ENCODE measurements at regions not wholly inside any gene's neighbourhood (a gene's known extent, or its start where the extent isn't known, plus 50 kb on each side); places are given as distances from the start of the nearest gene placed in this dataset.

- TF ChIP-seq FOXM1 (IDR thresholded peaks at IDR 0.05; ENCODE audit: borderline replicate concordance, low read depth) = no peak
- TF ChIP-seq YY1 (IDR thresholded peaks at IDR 0.05; ENCODE audit: low read depth) = no peak
- TF ChIP-seq MAX (IDR thresholded peaks at IDR 0.05) = no peak
- no peak for TF ChIP-seq REST (IDR thresholded peaks at IDR 0.05; ENCODE audit: low read depth)
- TF ChIP-seq TEAD4 (IDR thresholded peaks at IDR 0.05) = no peak
- TF ChIP-seq EGR1 (IDR thresholded peaks at IDR 0.05) = no peak
- TF ChIP-seq TCF12 (IDR thresholded peaks at IDR 0.05; ENCODE audit: low read depth) = no peak
- TF ChIP-seq RAD21 (IDR thresholded peaks at IDR 0.05; ENCODE audit: low read depth) = no peak
- TF ChIP-seq TAF1 (IDR thresholded peaks at IDR 0.05; ENCODE audit: low read depth) = no peak
- no peak for TF ChIP-seq NFIC (IDR thresholded peaks at IDR 0.05)
Measured at GRCh38 chr18:75809151-75809925, 381.8 kb upstream of the SMIM21 start.

GRCh38 chr18:75805265-75805664 is 377.8 kb upstream of the SMIM21 start:
- TF ChIP-seq EGR1 (IDR thresholded peaks at IDR 0.05) (no peak), MAX (IDR thresholded peaks at IDR 0.05) (no peak), REST (IDR thresholded peaks at IDR 0.05; ENCODE audit: low read depth) (no peak), RAD21 (IDR thresholded peaks at IDR 0.05; ENCODE audit: low read depth) (no peak), CREB1 (IDR thresholded peaks at IDR 0.05; ENCODE audit: low read depth) (no peak), TCF12 (IDR thresholded peaks at IDR 0.05; ENCODE audit: low read depth) (no peak), FOXM1 (IDR thresholded peaks at IDR 0.05; ENCODE audit: borderline replicate concordance, low read depth) (no peak), TAF1 (IDR thresholded peaks at IDR 0.05; ENCODE audit: low read depth) (no peak), YY1 (IDR thresholded peaks at IDR 0.05; ENCODE audit: low read depth) (no peak), EP300 (IDR thresholded peaks at IDR 0.05; ENCODE audit: borderline replicate concordance) (no peak)
- TF ChIP-seq, protein P1, sequence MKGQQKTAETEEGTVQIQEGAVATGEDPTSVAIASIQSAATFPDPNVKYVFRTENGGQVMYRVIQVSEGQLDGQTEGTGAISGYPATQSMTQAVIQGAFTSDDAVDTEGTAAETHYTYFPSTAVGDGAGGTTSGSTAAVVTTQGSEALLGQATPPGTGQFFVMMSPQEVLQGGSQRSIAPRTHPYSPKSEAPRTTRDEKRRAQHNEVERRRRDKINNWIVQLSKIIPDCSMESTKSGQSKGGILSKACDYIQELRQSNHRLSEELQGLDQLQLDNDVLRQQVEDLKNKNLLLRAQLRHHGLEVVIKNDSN (IDR thresholded peaks at IDR 0.05) = no peak

DNA sequence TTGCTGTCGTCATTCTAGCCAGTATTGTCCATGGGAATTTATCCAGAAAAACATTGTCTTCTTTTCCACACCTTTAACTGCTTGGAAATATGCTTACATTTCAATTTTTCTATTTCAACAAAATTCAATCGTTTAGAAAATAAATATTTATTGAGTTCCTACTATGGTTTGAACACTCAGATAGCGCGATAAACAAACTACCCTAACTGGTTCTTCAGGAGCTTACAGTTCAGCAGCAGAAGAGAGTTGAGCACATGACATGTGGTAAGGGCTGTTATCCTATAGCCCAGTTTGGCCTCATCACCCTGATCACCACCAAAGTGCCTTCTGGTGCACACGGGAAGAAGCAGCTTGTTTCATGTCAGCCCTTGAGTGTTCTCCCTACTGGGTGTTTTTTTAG is 375.2 kb upstream of the SMIM21 start:
- TF ChIP-seq, protein P1 (IDR thresholded peaks at IDR 0.05) = no peak
- TF ChIP-seq ZBTB7A (IDR thresholded peaks at IDR 0.05; ENCODE audit: low read depth) (no peak), NFIC (IDR thresholded peaks at IDR 0.05) (no peak), CREB1 (IDR thresholded peaks at IDR 0.05; ENCODE audit: low read depth) (no peak), REST (IDR thresholded peaks at IDR 0.05; ENCODE audit: low read depth) (no peak), EGR1 (IDR thresholded peaks at IDR 0.05) (no peak), TAF1 (IDR thresholded peaks at IDR 0.05; ENCODE audit: low read depth) (no peak), TCF12 (IDR thresholded peaks at IDR 0.05; ENCODE audit: low read depth) (no peak), YY1 (IDR thresholded peaks at IDR 0.05; ENCODE audit: low read depth) (no peak), RAD21 (IDR thresholded peaks at IDR 0.05; ENCODE audit: low read depth) (no peak), MAX (IDR thresholded peaks at IDR 0.05) (no peak), EP300 (IDR thresholded peaks at IDR 0.05; ENCODE audit: borderline replicate concordance) (no peak), CEBPB (IDR thresholded peaks at IDR 0.05) (no peak), FOXM1 (IDR thresholded peaks at IDR 0.05; ENCODE audit: borderline replicate concordance, low read depth) (no peak), TEAD4 (IDR thresholded peaks at IDR 0.05) (no peak)

GRCh38 chr18:75801178-75801577 is 373.7 kb upstream of the SMIM21 start:
- TF ChIP-seq REST (IDR thresholded peaks at IDR 0.05; ENCODE audit: low read depth) (no peak), EP300 (IDR thresholded peaks at IDR 0.05; ENCODE audit: borderline replicate concordance) (no peak), CEBPB (IDR thresholded peaks at IDR 0.05) (no peak), YY1 (IDR thresholded peaks at IDR 0.05; ENCODE audit: low read depth) (no peak), NFIC (IDR thresholded peaks at IDR 0.05) (no peak), RAD21 (IDR thresholded peaks at IDR 0.05; ENCODE audit: low read depth) (no peak), TEAD4 (IDR thresholded peaks at IDR 0.05) (no peak), TCF12 (IDR thresholded peaks at IDR 0.05; ENCODE audit: low read depth) (no peak), CREB1 (IDR thresholded peaks at IDR 0.05; ENCODE audit: low read depth) (no peak), FOXM1 (IDR thresholded peaks at IDR 0.05; ENCODE audit: borderline replicate concordance, low read depth) (no peak), MAX (IDR thresholded peaks at IDR 0.05) (no peak), ZBTB7A (IDR thresholded peaks at IDR 0.05; ENCODE audit: low read depth) (no peak), TAF1 (IDR thresholded peaks at IDR 0.05; ENCODE audit: low read depth) (no peak)

Measured in Ishikawa (cell line).